ENCODE measurements at regions not wholly inside any gene's neighbourhood (a gene's known extent, or its start where the extent isn't known, plus 50 kb on each side); places are given as distances from the start of the nearest gene placed in this dataset.
"Not testable (repeated sequence)": the region's sequence is repeated elsewhere in the genome, so short reads cannot be mapped to it uniquely, and the experiment has no call there.

- Histone ChIP-seq H3K36me3 (no peaks in the 10 kb centered on the region), H3K4me1 (no peaks in the 10 kb centered on the region), H3K27ac (no peak overlapping the region), H3K4me3 (no peak overlapping the region), H3K9me3 (no peaks in the 10 kb centered on the region), H3K27me3 (no peaks in the 10 kb centered on the region), H3K9ac (ENCODE audit: low read depth in 2 of 2, low read length in 2 of 2) (no peak overlapping the region)
- intact Hi-C loops (cut with DNase I): no loop called here
- TF ChIP-seq CTCF (IDR thresholded peaks at IDR 0.05): no peak
- no peak for DNase-seq
Measured at GRCh38 chr2:228372212-228372611, 190.7 kb upstream of the SPHKAP start.

GRCh38 chr2:228369400-228370031 is 188.0 kb upstream of the SPHKAP start:
- DNase-seq: no peak
- Histone ChIP-seq H3K27ac (no peak overlapping the region), H3K27me3 (no peaks in the 10 kb centered on the region), H3K9ac (ENCODE audit: low read depth in 2 of 2, low read length in 2 of 2) (no peak overlapping the region), H3K9me3 (no peaks in the 10 kb centered on the region), H3K4me1 (no peaks in the 10 kb centered on the region), H3K4me3 (no peak overlapping the region), H3K36me3 (no peaks in the 10 kb centered on the region)
- intact Hi-C loops (cut with DNase I): no loop called here
- no peak for TF ChIP-seq CTCF (IDR thresholded peaks at IDR 0.05)

GRCh38 chr2:228367356-228367755 is 185.9 kb upstream of the SPHKAP start:
- no peaks in the 10 kb centered on the region for H3K4me1 ChIP-seq
- no peak overlapping the region for H3K4me3 ChIP-seq
- DNase-seq: no peak
- intact Hi-C loops (cut with DNase I): no loop called here
- TF ChIP-seq CTCF (IDR thresholded peaks at IDR 0.05): no peak
- H3K9me3 ChIP-seq: no peaks in the 10 kb centered on the region
- no peak overlapping the region for H3K9ac ChIP-seq (ENCODE audit: low read depth in 2 of 2, low read length in 2 of 2)
- H3K36me3 ChIP-seq: no peaks in the 10 kb centered on the region
- no peaks in the 10 kb centered on the region for H3K27me3 ChIP-seq
- H3K27ac ChIP-seq: no peak overlapping the region

- Histone ChIP-seq H3K36me3 (no peaks in the 10 kb centered on the region), H3K9me3 (no peaks in the 10 kb centered on the region), H3K27me3 (no peaks in the 10 kb centered on the region), H3K9ac (ENCODE audit: low read depth in 2 of 2, low read length in 2 of 2) (no peak overlapping the region), H3K4me1 (no peaks in the 10 kb centered on the region), H3K4me3 (no peak overlapping the region), H3K27ac (no peak overlapping the region)
- no peak for TF ChIP-seq CTCF (IDR thresholded peaks at IDR 0.05)
- no peak for DNase-seq
- intact Hi-C loops (cut with DNase I): no loop called here
Measured at GRCh38 chr2:228359473-228359872, 178.0 kb upstream of the SPHKAP start.

GRCh38 chr2:228355897-228356296 is 174.4 kb upstream of the SPHKAP start:
- Histone ChIP-seq H3K27ac (no peak overlapping the region), H3K4me3 (no peak overlapping the region), H3K9ac (ENCODE audit: low read depth in 2 of 2, low read length in 2 of 2) (no peak overlapping the region), H3K36me3 (no peaks in the 10 kb centered on the region), H3K4me1 (no peaks in the 10 kb centered on the region), H3K9me3 (no peaks in the 10 kb centered on the region), H3K27me3 (no peaks in the 10 kb centered on the region)
- intact Hi-C loops (cut with DNase I): no loop called here
- DNase-seq: no peak
- TF ChIP-seq CTCF (IDR thresholded peaks at IDR 0.05): no peak

GRCh38 chr2:228352980-228353379 is 171.5 kb upstream of the SPHKAP start:
- H3K4me1 ChIP-seq; DNase-seq; H3K27me3 ChIP-seq; H3K4me3 ChIP-seq; H3K36me3 ChIP-seq; H3K9ac ChIP-seq (ENCODE audit: low read depth in 2 of 2, low read length in 2 of 2); H3K9me3 ChIP-seq; H3K27ac ChIP-seq; intact Hi-C loops (cut with DNase I): not testable (repeated sequence)
